Endothelial cell of umbilical vein (primary cell): ENCODE measurements at regions not wholly inside any gene's neighbourhood (a gene's known extent, or its start where the extent isn't known, plus 50 kb on each side); places are given as distances from the start of the nearest gene placed in this dataset.

Experiments used
- EZH2 ChIP-seq: IDR thresholded peaks from 2 replicates; pipeline ENCODE4 v1.6.1; 2012; ENCODE audit warnings: borderline replicate concordance, low read depth, mild to moderate bottlenecking, moderate library complexity, low read length, inconsistent platforms; ENCODE audit not compliant: severe bottlenecking
- FOS ChIP-seq: IDR thresholded peaks from 2 replicates; pipeline ENCODE4 v1.6.1; 2011; ENCODE audit warnings: mild to moderate bottlenecking, low read length, moderate library complexity, borderline replicate concordance; ENCODE audit not compliant: insufficient read depth
- MYC ChIP-seq: IDR thresholded peaks from one replicate; pipeline ENCODE4 v1.6.1; 2011; ENCODE audit warnings: mild to moderate bottlenecking, low read depth, low read length
- POLR2A ChIP-seq: IDR thresholded peaks from 2 replicates; pipeline ENCODE4 v1.6.1; 2012; ENCODE audit warnings: low read depth, mild to moderate bottlenecking, control low read depth, low read length
- POLR2AphosphoS5 ChIP-seq: IDR thresholded peaks from 2 replicates; pipeline ENCODE4 v1.6.1; 2012; ENCODE audit warnings: low read depth, mild to moderate bottlenecking, control low read depth, low read length, moderate library complexity; ENCODE audit not compliant: insufficient read depth
- TF ChIP-seq, protein P1 (sequence below), 2 donors: IDR thresholded peaks; 1 replicate in 1 of 2; 2 replicates in 1 of 2; pipeline ENCODE4 v1.5.1; 2011; ENCODE audit warnings: low read length in 2 of 2, mild to moderate bottlenecking in 2 of 2, moderate library complexity in 2 of 2, control low read depth in 1 of 2, inconsistent platforms in 1 of 2, low read depth in 1 of 2; ENCODE audit not compliant: insufficient read depth in 1 of 2; ENCODE audit errors: extremely low read depth in 1 of 2
- TF ChIP-seq, protein P2 (sequence below): IDR thresholded peaks from 2 replicates; pipeline ENCODE4 v1.6.1; 2011; ENCODE audit not compliant: insufficient read depth, insufficient read length

DNA sequence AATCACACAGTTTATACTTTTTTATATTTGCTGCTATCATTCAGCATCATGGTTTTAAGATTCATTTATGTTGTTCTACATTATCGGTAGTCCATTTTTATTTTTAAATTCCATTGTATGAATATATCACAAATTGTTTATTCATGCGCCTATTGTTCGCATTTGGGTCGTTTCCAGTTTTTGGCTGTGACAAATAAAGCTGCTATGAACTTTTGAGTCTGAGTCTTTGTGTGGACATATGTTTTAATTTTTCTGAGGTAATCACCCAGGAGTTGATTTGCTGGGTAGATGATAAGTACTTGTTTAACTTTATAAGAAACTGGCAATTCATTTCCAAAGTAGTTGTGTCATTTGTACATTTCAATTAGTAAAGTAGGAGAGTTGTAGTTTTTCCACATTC is 74.2 kb upstream of the CSNK1A1L start:
- TF ChIP-seq EZH2, result no peak
- no peak for TF ChIP-seq POLR2AphosphoS5
- no peak for TF ChIP-seq POLR2A
- TF ChIP-seq, protein P1, sequence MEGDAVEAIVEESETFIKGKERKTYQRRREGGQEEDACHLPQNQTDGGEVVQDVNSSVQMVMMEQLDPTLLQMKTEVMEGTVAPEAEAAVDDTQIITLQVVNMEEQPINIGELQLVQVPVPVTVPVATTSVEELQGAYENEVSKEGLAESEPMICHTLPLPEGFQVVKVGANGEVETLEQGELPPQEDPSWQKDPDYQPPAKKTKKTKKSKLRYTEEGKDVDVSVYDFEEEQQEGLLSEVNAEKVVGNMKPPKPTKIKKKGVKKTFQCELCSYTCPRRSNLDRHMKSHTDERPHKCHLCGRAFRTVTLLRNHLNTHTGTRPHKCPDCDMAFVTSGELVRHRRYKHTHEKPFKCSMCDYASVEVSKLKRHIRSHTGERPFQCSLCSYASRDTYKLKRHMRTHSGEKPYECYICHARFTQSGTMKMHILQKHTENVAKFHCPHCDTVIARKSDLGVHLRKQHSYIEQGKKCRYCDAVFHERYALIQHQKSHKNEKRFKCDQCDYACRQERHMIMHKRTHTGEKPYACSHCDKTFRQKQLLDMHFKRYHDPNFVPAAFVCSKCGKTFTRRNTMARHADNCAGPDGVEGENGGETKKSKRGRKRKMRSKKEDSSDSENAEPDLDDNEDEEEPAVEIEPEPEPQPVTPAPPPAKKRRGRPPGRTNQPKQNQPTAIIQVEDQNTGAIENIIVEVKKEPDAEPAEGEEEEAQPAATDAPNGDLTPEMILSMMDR (IDR thresholded peaks at IDR 0.05; ENCODE audit: extremely low read depth in 1 of 2, insufficient read depth in 1 of 2, low read depth in 1 of 2, low read length in 2 of 2), result no peak
- TF ChIP-seq, protein P2, sequence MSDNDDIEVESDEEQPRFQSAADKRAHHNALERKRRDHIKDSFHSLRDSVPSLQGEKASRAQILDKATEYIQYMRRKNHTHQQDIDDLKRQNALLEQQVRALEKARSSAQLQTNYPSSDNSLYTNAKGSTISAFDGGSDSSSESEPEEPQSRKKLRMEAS, result no peak
- TF ChIP-seq FOS, result no peak
- TF ChIP-seq MYC, result no peak
